OCI-LY7 (cell line): ENCODE measurements at regions not wholly inside any gene's neighbourhood (a gene's known extent, or its start where the extent isn't known, plus 50 kb on each side); places are given as distances from the start of the nearest gene placed in this dataset.

Experiments
- EZH2phosphoT487 ChIP-seq: fragments of 200-600 bp; sonication (generic); IDR thresholded peaks from 2 replicates; pipeline ENCODE4 v1.6.1; 2018; ENCODE audit warnings: low read depth, borderline replicate concordance, mild to moderate bottlenecking, mixed run types, antibody characterized with exemption, low read length, moderate library complexity, mixed read lengths
- TF ChIP-seq, protein P1 (sequence below): fragments of 200-600 bp; sonication (generic); conservative IDR thresholded peaks from 2 replicates; pipeline ENCODE4 v1.5.1; 2014; ENCODE audit warnings: mild to moderate bottlenecking, antibody characterized with exemption, low read length, moderate library complexity, mixed read lengths

DNA sequence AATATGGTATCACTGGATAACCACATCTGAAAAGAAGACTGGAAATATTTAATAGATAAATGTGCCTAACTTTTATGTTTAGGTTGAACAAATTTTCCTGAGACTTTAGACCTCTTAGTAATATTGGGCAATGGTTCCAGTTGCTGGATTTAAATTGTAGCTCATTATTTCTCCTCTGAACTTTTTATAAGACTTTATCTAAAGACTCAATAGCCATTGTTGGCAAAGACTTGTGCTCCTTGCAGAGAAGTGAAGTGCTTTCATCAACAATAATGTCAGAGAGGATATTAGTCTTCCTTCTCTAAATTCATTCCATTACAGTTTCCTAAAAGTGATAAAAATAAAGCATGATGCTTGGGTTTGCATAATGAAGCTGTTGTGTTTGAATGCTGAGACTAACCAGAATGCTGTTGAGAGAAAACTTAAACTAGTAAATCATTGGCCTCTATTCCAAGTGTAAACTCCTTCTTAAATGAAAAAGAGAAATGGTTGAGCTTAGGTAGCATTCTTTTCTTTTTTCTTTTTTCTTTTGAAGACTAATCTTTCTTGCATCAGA is 200.2 kb downstream of the TMTC3 start:
- TF ChIP-seq, protein P1, sequence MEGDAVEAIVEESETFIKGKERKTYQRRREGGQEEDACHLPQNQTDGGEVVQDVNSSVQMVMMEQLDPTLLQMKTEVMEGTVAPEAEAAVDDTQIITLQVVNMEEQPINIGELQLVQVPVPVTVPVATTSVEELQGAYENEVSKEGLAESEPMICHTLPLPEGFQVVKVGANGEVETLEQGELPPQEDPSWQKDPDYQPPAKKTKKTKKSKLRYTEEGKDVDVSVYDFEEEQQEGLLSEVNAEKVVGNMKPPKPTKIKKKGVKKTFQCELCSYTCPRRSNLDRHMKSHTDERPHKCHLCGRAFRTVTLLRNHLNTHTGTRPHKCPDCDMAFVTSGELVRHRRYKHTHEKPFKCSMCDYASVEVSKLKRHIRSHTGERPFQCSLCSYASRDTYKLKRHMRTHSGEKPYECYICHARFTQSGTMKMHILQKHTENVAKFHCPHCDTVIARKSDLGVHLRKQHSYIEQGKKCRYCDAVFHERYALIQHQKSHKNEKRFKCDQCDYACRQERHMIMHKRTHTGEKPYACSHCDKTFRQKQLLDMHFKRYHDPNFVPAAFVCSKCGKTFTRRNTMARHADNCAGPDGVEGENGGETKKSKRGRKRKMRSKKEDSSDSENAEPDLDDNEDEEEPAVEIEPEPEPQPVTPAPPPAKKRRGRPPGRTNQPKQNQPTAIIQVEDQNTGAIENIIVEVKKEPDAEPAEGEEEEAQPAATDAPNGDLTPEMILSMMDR: no peak
- TF ChIP-seq EZH2phosphoT487: no peak
